ENCODE measurements at regions not wholly inside any gene's neighbourhood (a gene's known extent, or its start where the extent isn't known, plus 50 kb on each side); places are given as distances from the start of the nearest gene placed in this dataset.

GRCh38 chrX:47710252-47710651 is 51.3 kb upstream of the UXT start:
- Histone ChIP-seq H3K4me2 (ENCODE audit: low read depth, low read length) (no peak overlapping the region), H3K9ac (ENCODE audit: insufficient read depth, low read depth, low read length) (no peak overlapping the region), H3K79me2 (ENCODE audit: insufficient read depth, low read length) (no peaks in the 10 kb centered on the region), H3K27ac (ENCODE audit: extremely low read length, insufficient read depth, low read length) (no peak overlapping the region), H4K20me1 (ENCODE audit: insufficient read depth, low read length) (no peaks in the 10 kb centered on the region), H3K36me3 (replicated peaks in 1 of 2; ENCODE audit: control insufficient read depth in 1 of 2, insufficient read depth in 2 of 2, low read length in 2 of 2) (no peaks in the 10 kb centered on the region), H3K27me3 (ENCODE audit: control insufficient read depth in 1 of 2, insufficient read depth in 2 of 2, low read length in 2 of 2) (no peaks in the 10 kb centered on the region), H3K4me3 (replicated peaks in 1 of 3; ENCODE audit: insufficient read depth in 1 of 3, low read depth in 2 of 3, low read length in 3 of 3) (no peak overlapping the region), H3K4me1 (ENCODE audit: insufficient read depth, low read length) (no peaks in the 10 kb centered on the region), H3K9me3 (ENCODE audit: low read length) (no peaks in the 10 kb centered on the region), H2AFZ (ENCODE audit: low read length) (no peak overlapping the region)
- ATAC-seq: no peak
- ChIA-PET POLR2A (no interaction called here), CTCF (ENCODE audit: low intra/inter-chr PET ratio, low total read pairs) (no interaction called here)
- intact Hi-C loops (cut with micrococcal nuclease; ENCODE audit: unreplicated experiment): no loop called here
- TF ChIP-seq ZNF275 (CRISPR knock-in tag; IDR thresholded peaks at IDR 0.05; ENCODE audit: borderline replicate concordance): no peak
- no peak for TF ChIP-seq TBP (CRISPR knock-in tag; IDR thresholded peaks at IDR 0.05)
- TF ChIP-seq ARID2 (CRISPR knock-in tag; IDR thresholded peaks at IDR 0.05; ENCODE audit: borderline replicate concordance): no peak
- TF ChIP-seq PAXIP1 (CRISPR knock-in tag; conservative IDR thresholded peaks at IDR 0.05): no peak
- TF ChIP-seq MXD4 (CRISPR knock-in tag; IDR thresholded peaks at IDR 0.05): no peak
- TF ChIP-seq SKIL (CRISPR knock-in tag; IDR thresholded peaks at IDR 0.05; ENCODE audit: borderline replicate concordance): no peak
- TF ChIP-seq ATF7 (IDR thresholded peaks at IDR 0.05): no peak
- no peak for TF ChIP-seq ATF7 (CRISPR knock-in tag; IDR thresholded peaks at IDR 0.05)
- no peak for TF ChIP-seq RXRB (CRISPR knock-in tag; IDR thresholded peaks at IDR 0.05; ENCODE audit: borderline replicate concordance)
- DNase-seq (ENCODE audit: low spot score): no peak
- no TSS peak for BruUV-seq (replicated peaks)
- 0% methylated on average over 1 of the region's 1 CpG for WGBS (ENCODE audit: low lambda C conversion rate)
- no peak for FAIRE-seq
- in situ Hi-C loops (cut with HindIII; ENCODE audit: extremely low pct_ligation_motif_present, low pct_unique_long_range_greater_than_20kb): no loop called here
